Mesenchymal stem cell (in vitro differentiated cells and primary cell): ENCODE measurements at regions not wholly inside any gene's neighbourhood (a gene's known extent, or its start where the extent isn't known, plus 50 kb on each side); places are given as distances from the start of the nearest gene placed in this dataset.
A peak's percentile ranks its signal among the peaks of the same experiment; 100 is the strongest.

ENCODE experiments used
- DNase-seq: peaks from one replicate; pipeline ENCODE4 v3.0.0-alpha.2; 2013
- H2AFZ ChIP-seq: one replicate; pipeline ENCODE4 v1.6.1; 2013; ENCODE audit warnings: low read depth, mild to moderate bottlenecking, control low read depth, inconsistent platforms, low read length, moderate library complexity
- H2AK5ac ChIP-seq: 2 replicates; pipeline ENCODE4 v1.6.1; 2013; ENCODE audit warnings: low read length, moderate library complexity, mild to moderate bottlenecking, inconsistent platforms; ENCODE audit not compliant: severe bottlenecking
- H2BK120ac ChIP-seq: one replicate; pipeline ENCODE4 v1.6.1; 2013; ENCODE audit warnings: low read depth, mild to moderate bottlenecking, inconsistent platforms, low read length, moderate library complexity
- H2BK12ac ChIP-seq, 2 experiments: one replicate each; pipeline ENCODE4 v1.6.1; 2013; ENCODE audit warnings: inconsistent platforms in 2 of 2, low read length in 2 of 2, mild to moderate bottlenecking in 2 of 2, moderate library complexity in 2 of 2, control low read depth in 1 of 2
- H2BK15ac ChIP-seq: one replicate; pipeline ENCODE4 v1.6.1; 2013; ENCODE audit warnings: mild to moderate bottlenecking, low read depth, inconsistent platforms; ENCODE audit not compliant: poor library complexity, severe bottlenecking
- H2BK5ac ChIP-seq: 2 replicates; pipeline ENCODE4 v1.6.1; 2013; ENCODE audit warnings: low read depth, mild to moderate bottlenecking, low read length, control low read depth, inconsistent platforms; ENCODE audit not compliant: poor library complexity, severe bottlenecking
- H3K14ac ChIP-seq, 2 experiments: one replicate each; pipeline ENCODE4 v1.6.1; 2013; ENCODE audit warnings: inconsistent platforms in 2 of 2, low read length in 2 of 2, control low read depth in 1 of 2, mild to moderate bottlenecking in 1 of 2, moderate library complexity in 1 of 2
- H3K18ac ChIP-seq, 2 experiments: one replicate each; pipeline ENCODE4 v1.6.1; 2013; ENCODE audit warnings: inconsistent platforms in 2 of 2, low read length in 2 of 2, control low read depth in 1 of 2, low read depth in 1 of 2, mild to moderate bottlenecking in 1 of 2
- H3K23ac ChIP-seq, 2 experiments: one replicate each; pipeline ENCODE4 v1.6.1; 2013; ENCODE audit warnings: inconsistent platforms in 2 of 2, low read length in 2 of 2, mild to moderate bottlenecking in 2 of 2, moderate library complexity in 2 of 2, control low read depth in 1 of 2
- H3K27ac ChIP-seq: 2 replicates; pipeline ENCODE4 v1.5.1; 2013; ENCODE audit warnings: mild to moderate bottlenecking, moderate library complexity, low read length, control low read depth, inconsistent platforms; ENCODE audit not compliant: poor library complexity, severe bottlenecking
- H3K27me3 ChIP-seq, 2 experiments: 2 replicates each; pipeline versions ENCODE4 v1.6.1 to v1.7.0; 2013; ENCODE audit warnings: low read length in 2 of 2, mild to moderate bottlenecking in 2 of 2, moderate library complexity in 2 of 2, control low read depth in 1 of 2, inconsistent platforms in 1 of 2; ENCODE audit not compliant: control insufficient read depth in 1 of 2, insufficient read depth in 1 of 2
- H3K36me3 ChIP-seq, 2 experiments: 2 replicates each; pipeline versions ENCODE4 v1.6.1 to v1.7.0; 2013; ENCODE audit warnings: low read length in 2 of 2, control low read depth in 1 of 2, inconsistent platforms in 1 of 2, low read depth in 1 of 2, mild to moderate bottlenecking in 1 of 2; ENCODE audit not compliant: insufficient read depth in 2 of 2, control insufficient read depth in 1 of 2
- H3K4ac ChIP-seq, 2 experiments: one replicate each; pipeline ENCODE4 v1.6.1; 2013; ENCODE audit warnings: inconsistent platforms in 2 of 2, low read length in 2 of 2, mild to moderate bottlenecking in 2 of 2, moderate library complexity in 2 of 2, control low read depth in 1 of 2, low read depth in 1 of 2
- H3K4me1 ChIP-seq: 2 replicates; pipeline ENCODE4 v1.6.1; 2013; ENCODE audit warnings: low read depth, low read length, control low read depth; ENCODE audit not compliant: control insufficient read depth, insufficient read depth
- H3K4me2 ChIP-seq: 2 replicates; pipeline ENCODE4 v1.6.1; 2013; ENCODE audit warnings: low read length, mild to moderate bottlenecking, inconsistent platforms; ENCODE audit not compliant: poor library complexity, severe bottlenecking
- H3K4me3 ChIP-seq, 2 experiments: 2 replicates each; pipeline versions ENCODE4 v1.5.1 to v1.7.0; 2013; ENCODE audit warnings: low read length in 2 of 2, mild to moderate bottlenecking in 2 of 2, control low read depth in 1 of 2, low read depth in 1 of 2; ENCODE audit not compliant: insufficient read depth in 1 of 2
- H3K79me1 ChIP-seq: replicated peaks from 2 replicates; pipeline ENCODE4 v1.6.1; 2013; ENCODE audit warnings: mild to moderate bottlenecking, control low read depth, low read length, inconsistent platforms; ENCODE audit not compliant: poor library complexity, severe bottlenecking
- H3K9ac ChIP-seq: 2 replicates; pipeline ENCODE4 v1.7.0; 2013; ENCODE audit warnings: mild to moderate bottlenecking, low read length, moderate library complexity
- H3K9me3 ChIP-seq: 2 replicates; pipeline ENCODE4 v1.7.0; 2013; ENCODE audit warnings: mild to moderate bottlenecking, low read length; ENCODE audit not compliant: control insufficient read depth
- H4K8ac ChIP-seq: one replicate; pipeline ENCODE4 v1.6.1; 2013; ENCODE audit warnings: inconsistent platforms, mild to moderate bottlenecking, low read length, moderate library complexity
- H4K91ac ChIP-seq: one replicate; pipeline ENCODE4 v1.6.1; 2013; ENCODE audit warnings: mild to moderate bottlenecking, low read length, inconsistent platforms
- WGBS: methylation state at CpG from one replicate; pipeline ENCODE4 v1.1.7; 2013; ENCODE audit warnings: mixed read lengths; 5-methylcytosine and 5-hydroxymethylcytosine counted together

DNA sequence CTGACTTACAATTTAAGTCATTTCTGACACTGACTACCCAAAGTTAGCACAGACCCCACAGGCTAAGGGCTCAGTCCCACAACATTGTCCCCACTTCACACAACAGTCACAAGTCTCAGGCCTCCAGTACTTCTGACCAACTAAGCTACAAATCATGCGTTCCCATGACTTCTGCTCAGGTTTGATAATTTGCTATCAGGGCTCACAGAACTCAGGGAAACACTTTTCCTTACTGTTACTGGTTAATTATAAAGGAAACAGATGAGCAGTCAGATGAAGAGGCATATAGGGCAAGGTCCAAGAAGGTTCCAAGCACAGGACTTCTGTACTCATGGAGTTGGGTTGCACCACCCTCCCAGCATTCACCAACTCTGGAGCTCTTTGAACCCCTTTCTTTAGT is 151.2 kb upstream of the TNR start:
- H3K4me3 ChIP-seq: no peak overlapping the region
- no peaks in the 10 kb centered on the region for H3K79me1 ChIP-seq
- no peak overlapping the region for H4K91ac ChIP-seq
- no peaks in the 10 kb centered on the region for H3K27me3 ChIP-seq
- H2AFZ ChIP-seq: no peak overlapping the region
- no peaks in the 10 kb centered on the region for H3K4me1 ChIP-seq
- H3K9me3 ChIP-seq: no peaks in the 10 kb centered on the region
- no peak overlapping the region for H3K4me2 ChIP-seq
- H3K18ac ChIP-seq: no peak overlapping the region
- H2BK15ac ChIP-seq: no peak overlapping the region
- H2AK5ac ChIP-seq: no peak overlapping the region
- 89% methylated on average over 1 of the region's 1 CpG for WGBS
- H2BK5ac ChIP-seq: no peak overlapping the region
- H2BK12ac ChIP-seq: no peak overlapping the region
- no peak for DNase-seq
- H3K36me3 ChIP-seq: peaks cover 5 to 13% of the 10 kb centered on the region in 2 experiments
- no peak overlapping the region for H3K4ac ChIP-seq
- H3K14ac ChIP-seq: no peak overlapping the region
- no peak overlapping the region for H4K8ac ChIP-seq
- no peak overlapping the region for H2BK120ac ChIP-seq
- H3K27ac ChIP-seq: no peak overlapping the region
- no peak overlapping the region for H3K23ac ChIP-seq
- H3K9ac ChIP-seq: no peak overlapping the region

DNA sequence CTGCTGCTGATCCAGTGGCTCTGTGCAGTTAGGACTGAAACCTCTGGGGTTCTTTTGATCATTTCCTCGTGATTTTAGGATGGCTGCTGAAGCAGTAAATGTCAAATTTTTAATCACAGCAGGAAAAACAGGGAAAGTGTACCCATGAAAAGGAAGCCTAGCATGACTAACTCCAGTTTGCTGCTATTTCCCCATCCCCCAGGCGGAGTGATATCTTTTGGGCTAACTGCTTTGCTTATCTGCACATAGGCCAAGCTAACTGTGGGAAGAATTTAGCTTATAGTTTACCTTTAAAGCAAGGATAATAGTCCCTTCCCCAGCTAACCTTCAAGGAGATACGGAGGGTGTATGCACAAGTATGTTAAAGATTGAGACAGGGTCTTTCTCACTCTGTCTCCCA is 149.8 kb upstream of the TNR start:
- DNase-seq: no peak
- Histone ChIP-seq H3K23ac (no peak overlapping the region), H3K18ac (no peak overlapping the region), H2BK120ac (no peak overlapping the region), H3K27ac (no peak overlapping the region), H3K27me3 (no peaks in the 10 kb centered on the region), H3K9ac (no peak overlapping the region), H3K14ac (no peak overlapping the region), H2AFZ (no peak overlapping the region), H2BK15ac (no peak overlapping the region), H2BK5ac (no peak overlapping the region), H4K91ac (no peak overlapping the region), H2AK5ac (no peak overlapping the region), H3K4me2 (no peak overlapping the region), H3K4ac (no peak overlapping the region), H3K36me3 (peaks cover 4 to 13% of the 10 kb centered on the region in 2 experiments), H3K4me1 (peaks cover under 1% of the 10 kb centered on the region), H4K8ac (no peak overlapping the region), H3K9me3 (no peaks in the 10 kb centered on the region), H2BK12ac (no peak overlapping the region), H3K4me3 (no peak overlapping the region), H3K79me1 (no peaks in the 10 kb centered on the region)
- WGBS: 90% methylated on average over 2 of the region's 3 CpGs

DNA sequence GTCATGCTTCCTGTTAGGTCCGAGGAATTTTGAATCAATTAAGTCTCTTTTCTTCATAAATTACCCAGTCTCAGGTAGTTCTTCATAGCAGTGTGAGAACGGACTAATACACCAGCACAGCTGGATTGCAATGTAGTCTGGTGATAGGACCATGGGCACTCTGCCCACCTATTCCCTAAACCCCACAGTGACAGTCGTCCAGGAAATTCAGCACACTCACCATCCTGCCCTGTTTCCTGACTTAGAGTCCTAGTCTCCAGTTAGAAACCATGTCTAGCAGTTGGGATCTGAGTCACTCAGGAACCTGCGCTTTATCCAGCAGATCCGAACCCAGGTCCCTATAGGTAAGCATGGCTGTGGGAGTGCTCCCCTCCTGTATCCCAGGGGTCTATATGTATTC is 149.3 kb upstream of the TNR start:
- H2AK5ac ChIP-seq: no peak overlapping the region
- H2BK120ac ChIP-seq: no peak overlapping the region
- H3K4me3 ChIP-seq: no peak overlapping the region
- no peak overlapping the region for H2BK15ac ChIP-seq
- H3K27ac ChIP-seq: no peak overlapping the region
- no peak overlapping the region for H3K9ac ChIP-seq
- H4K91ac ChIP-seq: no peak overlapping the region
- H3K9me3 ChIP-seq: no peaks in the 10 kb centered on the region
- H2BK5ac ChIP-seq: no peak overlapping the region
- H3K36me3 ChIP-seq: peaks cover 3 to 9% of the 10 kb centered on the region in 2 experiments
- H3K27me3 ChIP-seq: no peaks in the 10 kb centered on the region
- peak overlapping the region in 1 of 2 experiments; percentile 23 for H2BK12ac ChIP-seq
- no peak overlapping the region for H2AFZ ChIP-seq
- H3K4ac ChIP-seq: no peak overlapping the region
- peaks cover 5% of the 10 kb centered on the region for H3K4me1 ChIP-seq
- peak overlapping the region in 1 of 2 experiments; percentile 25 for H3K18ac ChIP-seq
- no peak overlapping the region for H4K8ac ChIP-seq
- DNase-seq: no peak
- no peak overlapping the region for H3K14ac ChIP-seq
- H3K79me1 ChIP-seq: no peaks in the 10 kb centered on the region
- WGBS: 96% methylated on average over 5 of the region's 5 CpGs
- no peak overlapping the region for H3K23ac ChIP-seq
- no peak overlapping the region for H3K4me2 ChIP-seq

DNA sequence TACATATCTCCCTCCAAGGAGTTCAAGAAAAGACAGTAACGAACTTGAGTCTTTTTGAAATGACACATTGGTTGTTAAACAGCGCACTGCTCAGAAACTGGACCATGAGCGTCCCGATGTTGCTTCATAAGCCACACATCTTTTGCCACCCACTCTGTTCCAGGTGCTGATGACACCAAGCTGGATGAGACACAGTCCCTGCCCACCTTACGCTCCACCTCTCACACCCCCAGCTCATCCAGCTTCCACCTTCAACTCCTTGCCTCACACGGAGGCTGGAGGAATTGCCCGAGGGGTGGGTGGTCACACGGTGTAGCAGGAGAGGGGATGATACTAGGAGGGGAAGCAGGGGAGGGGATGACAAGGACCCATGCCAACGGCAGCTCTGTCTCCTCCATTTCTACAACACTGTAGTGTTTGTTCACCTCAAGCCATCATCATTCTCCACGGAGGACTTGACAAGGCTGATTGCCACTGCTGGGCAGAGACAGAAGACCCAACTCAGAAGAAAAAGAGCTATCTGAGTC is 148.5 kb upstream of the TNR start:
- H3K79me1 ChIP-seq: no peaks in the 10 kb centered on the region
- H3K9me3 ChIP-seq: no peaks in the 10 kb centered on the region
- WGBS: 98% methylated on average over 6 of the region's 10 CpGs
- no peak overlapping the region for H2BK15ac ChIP-seq
- H4K91ac ChIP-seq: no peak overlapping the region
- no peak overlapping the region for H2AK5ac ChIP-seq
- no peak overlapping the region for H2BK120ac ChIP-seq
- no peaks in the 10 kb centered on the region for H3K27me3 ChIP-seq
- H3K9ac ChIP-seq: no peak overlapping the region
- no peak overlapping the region for H4K8ac ChIP-seq
- H3K23ac ChIP-seq: no peak overlapping the region
- H3K36me3 ChIP-seq: peaks cover 0 to 9% of the 10 kb centered on the region in 2 experiments
- H2BK12ac ChIP-seq: peak overlapping the region in 1 of 2 experiments; percentile 12
- H3K4me2 ChIP-seq: no peak overlapping the region
- no peak overlapping the region for H3K27ac ChIP-seq
- no peak for DNase-seq
- no peak overlapping the region for H3K4me3 ChIP-seq
- no peak overlapping the region for H2AFZ ChIP-seq
- no peak overlapping the region for H3K4ac ChIP-seq
- H3K18ac ChIP-seq: peak overlapping the region in 1 of 2 experiments; percentile 6
- H3K4me1 ChIP-seq: peaks cover 7% of the 10 kb centered on the region
- H3K14ac ChIP-seq: peak overlapping the region in 1 of 2 experiments; percentile 11
- no peak overlapping the region for H2BK5ac ChIP-seq
